A673 (cell line): ENCODE measurements at regions not wholly inside any gene's neighbourhood (a gene's known extent, or its start where the extent isn't known, plus 50 kb on each side); places are given as distances from the start of the nearest gene placed in this dataset.

Source experiments
- CTCF ChIP-seq: fragments of 300-800, 200-600 bp; sonication (generic); conservative IDR thresholded peaks from 2 replicates; pipeline ENCODE4 v1.5.1; 2017; ENCODE audit warnings: low read depth, mild to moderate bottlenecking, antibody characterized with exemption, low read length, moderate library complexity, mixed read lengths
- EZH2 ChIP-seq: fragments of 200-600 bp; sonication (generic); IDR thresholded peaks from 2 replicates; pipeline ENCODE4 v1.6.1; 2017; ENCODE audit warnings: borderline replicate concordance, low read depth, mild to moderate bottlenecking, mixed read lengths, antibody characterized with exemption, low read length; ENCODE audit not compliant: poor library complexity, severe bottlenecking

GRCh38 chr6:94065707-94066337, 646.5 kb upstream of the EPHA7 start:
- TF ChIP-seq CTCF (no peak), EZH2 (no peak)
